Endodermal cell (in vitro differentiated cells): ENCODE measurements at regions not wholly inside any gene's neighbourhood (a gene's known extent, or its start where the extent isn't known, plus 50 kb on each side); places are given as distances from the start of the nearest gene placed in this dataset.
"Not testable (repeated sequence)": the region's sequence is repeated elsewhere in the genome, so short reads cannot be mapped to it uniquely, and the experiment has no call there.

Experiments used
- DNase-seq: peaks from one replicate; pipeline ENCODE4 v3.0.0-alpha.2; 2017
- H3K27ac ChIP-seq: 2 replicates; pipeline ENCODE4 v1.5.1; 2013; ENCODE audit warnings: mild to moderate bottlenecking, low read depth, low read length, moderate library complexity
- H3K27me3 ChIP-seq: 2 replicates; pipeline ENCODE4 v1.6.1; 2013; ENCODE audit warnings: mild to moderate bottlenecking, low read length, moderate library complexity; ENCODE audit not compliant: insufficient read depth, control insufficient read depth, poor library complexity, severe bottlenecking
- H3K36me3 ChIP-seq: 2 replicates; pipeline ENCODE4 v1.7.0; 2013; ENCODE audit warnings: mild to moderate bottlenecking, low read length, moderate library complexity; ENCODE audit not compliant: control insufficient read depth, insufficient read depth
- H3K4me1 ChIP-seq: one replicate; pipeline ENCODE4 v1.7.0; 2013; ENCODE audit warnings: low read length; ENCODE audit not compliant: control insufficient read depth, insufficient read depth
- H3K4me3 ChIP-seq: 2 replicates; pipeline ENCODE4 v1.5.1; 2013; ENCODE audit warnings: mild to moderate bottlenecking, low read length, moderate library complexity
- H3K9ac ChIP-seq: 2 replicates; pipeline ENCODE4 v1.6.1; 2013; ENCODE audit warnings: mild to moderate bottlenecking, low read length, moderate library complexity; ENCODE audit not compliant: poor library complexity, severe bottlenecking; ENCODE audit errors: extremely low read depth
- H3K9me3 ChIP-seq: 2 replicates; pipeline ENCODE4 v1.6.1; 2013; ENCODE audit warnings: mild to moderate bottlenecking, low read length, moderate library complexity; ENCODE audit not compliant: control insufficient read depth
- H3K27ac Mint-ChIP-seq: 2 replicates; pipeline ENCODE4 v1.8.0; 2020; ENCODE audit warnings: mixed read lengths
- H3K27me3 Mint-ChIP-seq: 2 replicates; pipeline ENCODE4 v1.8.0; 2021; ENCODE audit warnings: mild to moderate bottlenecking, mixed read lengths; ENCODE audit not compliant: insufficient read depth
- H3K36me3 Mint-ChIP-seq: 2 replicates; pipeline ENCODE4 v1.8.0; 2020; ENCODE audit warnings: low read depth, mixed read lengths
- H3K4me1 Mint-ChIP-seq: 2 replicates; pipeline ENCODE4 v1.8.0; 2020; ENCODE audit warnings: mixed read lengths
- H3K4me3 Mint-ChIP-seq: 2 replicates; pipeline ENCODE4 v1.8.0; 2020; ENCODE audit warnings: mild to moderate bottlenecking, moderate library complexity, mixed read lengths
- H3K9me3 Mint-ChIP-seq: 2 replicates; pipeline ENCODE4 v1.8.0; 2020; ENCODE audit warnings: mild to moderate bottlenecking, mixed read lengths
- CTCF ChIP-seq: fragments of 200-600 bp; sonication (generic); conservative IDR thresholded peaks from 2 replicates; pipeline ENCODE4 v1.5.0; 2021; ENCODE audit warnings: antibody characterized with exemption, mild to moderate bottlenecking
- WGBS, 2 experiments: methylation state at CpG; one replicate each; pipeline versions ENCODE4 v1.1.5 to v1.1.7; 2013; ENCODE audit warnings: missing lambda C conversion rate in 2 of 2, mixed read lengths in 1 of 2; ENCODE audit not compliant: insufficient coverage in 1 of 2, insufficient read length in 1 of 2; 5-methylcytosine and 5-hydroxymethylcytosine counted together

- H3K4me1 ChIP-seq = no peaks in the 10 kb centered on the region
- Mint-ChIP-seq H3K9me3 (no peaks in the 10 kb centered on the region), H3K27me3 (peaks cover 2% of the 10 kb centered on the region), H3K36me3 (no peaks in the 10 kb centered on the region), H3K4me3 (no peak overlapping the region), H3K4me1 (no peaks in the 10 kb centered on the region), H3K27ac (no peak overlapping the region)
- no peaks in the 10 kb centered on the region for H3K27me3 ChIP-seq
- no peak overlapping the region for H3K9ac ChIP-seq
- DNase-seq = no peak
- H3K4me3 ChIP-seq = no peak overlapping the region
- no peak for TF ChIP-seq CTCF
- H3K27ac ChIP-seq = no peak overlapping the region
- no peaks in the 10 kb centered on the region for H3K9me3 ChIP-seq
- H3K36me3 ChIP-seq = no peaks in the 10 kb centered on the region
Observed at GRCh38 chr18:68387246-68387645, 327.7 kb downstream of the TMX3 start.

GRCh38 chr18:68383979-68384378, 330.9 kb downstream of the TMX3 start:
- H3K9ac ChIP-seq, H3K27me3 ChIP-seq, H3K27me3 Mint-ChIP-seq, H3K36me3 Mint-ChIP-seq, H3K4me3 Mint-ChIP-seq, H3K4me3 ChIP-seq, DNase-seq, H3K9me3 Mint-ChIP-seq, H3K9me3 ChIP-seq, H3K27ac ChIP-seq, H3K4me1 Mint-ChIP-seq, H3K4me1 ChIP-seq, H3K27ac Mint-ChIP-seq, H3K36me3 ChIP-seq: not testable (repeated sequence)
- 79 to 100% methylated on average over 1 of the region's 1 CpG for WGBS, 2 experiments

- DNase-seq = no peak
- Mint-ChIP-seq H3K27ac (no peak overlapping the region), H3K4me1 (no peaks in the 10 kb centered on the region), H3K9me3 (no peaks in the 10 kb centered on the region), H3K4me3 (no peak overlapping the region), H3K27me3 (no peaks in the 10 kb centered on the region), H3K36me3 (no peaks in the 10 kb centered on the region)
- Histone ChIP-seq H3K36me3 (no peaks in the 10 kb centered on the region), H3K4me1 (no peaks in the 10 kb centered on the region), H3K9me3 (no peaks in the 10 kb centered on the region), H3K4me3 (no peak overlapping the region), H3K27me3 (no peaks in the 10 kb centered on the region), H3K9ac (no peak overlapping the region), H3K27ac (no peak overlapping the region)
- TF ChIP-seq CTCF = no peak
Observed at GRCh38 chr18:68376926-68377325, 338.0 kb downstream of the TMX3 start.

- WGBS, 2 experiments = 93% methylated on average over 5 of the region's 5 CpGs; no CpG with 5 or more reads in 1 of the 2 experiments
- DNase-seq = no peak
- Mint-ChIP-seq H3K27me3 (no peaks in the 10 kb centered on the region), H3K36me3 (no peaks in the 10 kb centered on the region), H3K4me3 (no peak overlapping the region), H3K27ac (no peak overlapping the region), H3K9me3 (peaks cover 16% of the 10 kb centered on the region), H3K4me1 (no peaks in the 10 kb centered on the region)
- Histone ChIP-seq H3K4me3 (no peak overlapping the region), H3K4me1 (no peaks in the 10 kb centered on the region), H3K9ac (no peak overlapping the region), H3K9me3 (peaks cover 12% of the 10 kb centered on the region), H3K27me3 (no peaks in the 10 kb centered on the region), H3K27ac (no peak overlapping the region), H3K36me3 (no peaks in the 10 kb centered on the region)
- no peak for TF ChIP-seq CTCF
Observed at GRCh38 chr18:68362907-68363306, 352.0 kb downstream of the TMX3 start.
